Stomach (tissue), 8 donors: ENCODE measurements at regions not wholly inside any gene's neighbourhood (a gene's known extent, or its start where the extent isn't known, plus 50 kb on each side); places are given as distances from the start of the nearest gene placed in this dataset.

Source experiments
- DNase-seq, 2 donors: peaks; one replicate each; pipeline versions ENCODE4 v3.0.0 to v3.0.0-alpha.2; 2013 to 2019
- H3K27ac ChIP-seq, 5 donors: fragments of 200-600 bp in 4 of 5; sonication (generic) in 4 of 5; one replicate each; pipeline ENCODE4 v1.5.1; 2013 to 2019; ENCODE audit warnings: mild to moderate bottlenecking in 1 of 5, moderate library complexity in 1 of 5
- H3K27me3 ChIP-seq, 3 donors: fragments of 200-600 bp; sonication (generic); one replicate each; pipeline ENCODE4 v1.5.1; 2017 to 2019; ENCODE audit warnings: mixed run types in 1 of 3
- H3K36me3 ChIP-seq, 4 donors: fragments of 200-600 bp; sonication (generic); 1 replicate in 3 of 4; 2 replicates in 1 of 4; pipeline ENCODE4 v1.5.1; 2016 to 2019
- H3K4me1 ChIP-seq, 4 donors: fragments of 200-600 bp; sonication (generic); one replicate each; pipeline ENCODE4 v1.5.1; 2016 to 2019
- H3K4me3 ChIP-seq, 4 donors: fragments of 200-600 bp; sonication (generic) in 3 of 4; one replicate each; pipeline ENCODE4 v1.5.1; 2016 to 2019; ENCODE audit warnings: mild to moderate bottlenecking in 1 of 4
- H3K9me3 ChIP-seq, 4 donors: fragments of 200-600 bp; sonication (generic); one replicate each; pipeline ENCODE4 v1.5.1; 2016 to 2019
- EP300 ChIP-seq: sonication (generic); formaldehyde crosslinking; IDR thresholded peaks from one replicate; pipeline ENCODE4 v1.6.1; 2017; ENCODE audit warnings: antibody characterized with exemption
- POLR2A ChIP-seq, 4 donors: fragments of 450-650 bp; IDR thresholded peaks; one replicate each; pipeline ENCODE4 v1.6.1; 2016; ENCODE audit warnings: antibody characterized with exemption in 4 of 4, control low read depth in 2 of 4, mild to moderate bottlenecking in 1 of 4, moderate library complexity in 1 of 4
- POLR2AphosphoS5 ChIP-seq, 3 donors: sonication (generic); formaldehyde crosslinking; IDR thresholded peaks; one replicate each; pipeline ENCODE4 v1.6.1; 2016; ENCODE audit warnings: antibody characterized with exemption in 3 of 3
- WGBS, 5 donors: extraction: QIAGEN DNeasy Blood & Tissue Kit in 3 of 5; methylation state at CpG; one replicate each; pipeline versions ENCODE4 v1.1.5 to v1.1.7; 2013 to 2018; 5-methylcytosine and 5-hydroxymethylcytosine counted together
- intact Hi-C: fragments of 100-400 bp; cut with DNase I; formaldehyde crosslinking; loops from one replicate; pipeline ENCODE4 v1.15.1; 2023; ENCODE audit warnings: low total_unique reads
- TF ChIP-seq, protein P1 (sequence below), 7 experiments: fragments of 450-650 bp in 4 of 7; fragments of 200-600 bp in 3 of 7; sonication (generic) in 3 of 7; IDR thresholded peaks; one replicate each; pipeline ENCODE4 v1.5.1; 2016 to 2019; ENCODE audit warnings: antibody characterized with exemption in 7 of 7, control low read depth in 2 of 7, mild to moderate bottlenecking in 1 of 7
- donor health status: healthy with polysubstance abuse.
- donor health status: Bipolar disorder and iron deficiency.
- donor health status: healthy.

DNA sequence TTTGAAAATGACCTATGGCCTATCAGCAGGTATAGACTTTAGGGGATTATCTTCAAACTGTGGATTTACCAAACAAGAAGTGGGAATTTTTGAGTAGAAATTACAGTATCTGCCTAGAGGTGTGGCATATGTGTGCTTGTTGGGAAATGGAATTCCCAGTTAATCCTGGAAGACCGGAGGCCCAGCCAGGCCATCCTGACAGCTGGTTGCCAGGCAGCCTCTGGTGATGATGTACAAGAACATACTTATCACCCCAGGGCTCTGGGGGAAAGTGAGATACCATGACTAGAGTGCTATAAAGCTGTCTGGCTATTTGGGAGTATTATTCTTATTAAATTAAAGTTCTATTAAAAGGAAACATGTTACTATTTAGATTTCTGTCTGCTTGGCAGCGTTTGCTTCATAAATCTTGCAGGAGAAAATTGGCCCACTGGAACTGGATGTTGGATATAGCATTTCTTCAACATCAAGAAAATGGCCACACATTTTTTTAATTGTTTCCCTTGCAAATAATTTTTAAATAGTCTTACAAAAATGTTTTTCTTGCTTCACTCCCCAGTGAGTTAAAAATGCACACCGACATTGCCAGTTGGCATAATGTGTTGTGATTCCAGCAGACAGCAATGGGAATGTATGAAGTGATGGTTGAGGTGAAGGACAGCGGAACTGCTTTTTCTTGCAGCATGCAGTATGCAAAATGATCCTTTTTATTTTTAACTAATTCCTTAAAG, 187.8 kb downstream of the MYLK4 start:
- peak in 1 of 2 donors; percentile 24 for DNase-seq
- no peaks in the 10 kb centered on the region for H3K36me3 ChIP-seq
- intact Hi-C loops: no loop called here
- H3K4me1 ChIP-seq: peaks cover 0 to 5% (median 4%) of the 10 kb centered on the region in 4 donors
- TF ChIP-seq POLR2AphosphoS5 (IDR thresholded peaks at IDR 0.05) (no peak), POLR2A (IDR thresholded peaks at IDR 0.05) (no peak), EP300 (no peak)
- TF ChIP-seq, protein P1, sequence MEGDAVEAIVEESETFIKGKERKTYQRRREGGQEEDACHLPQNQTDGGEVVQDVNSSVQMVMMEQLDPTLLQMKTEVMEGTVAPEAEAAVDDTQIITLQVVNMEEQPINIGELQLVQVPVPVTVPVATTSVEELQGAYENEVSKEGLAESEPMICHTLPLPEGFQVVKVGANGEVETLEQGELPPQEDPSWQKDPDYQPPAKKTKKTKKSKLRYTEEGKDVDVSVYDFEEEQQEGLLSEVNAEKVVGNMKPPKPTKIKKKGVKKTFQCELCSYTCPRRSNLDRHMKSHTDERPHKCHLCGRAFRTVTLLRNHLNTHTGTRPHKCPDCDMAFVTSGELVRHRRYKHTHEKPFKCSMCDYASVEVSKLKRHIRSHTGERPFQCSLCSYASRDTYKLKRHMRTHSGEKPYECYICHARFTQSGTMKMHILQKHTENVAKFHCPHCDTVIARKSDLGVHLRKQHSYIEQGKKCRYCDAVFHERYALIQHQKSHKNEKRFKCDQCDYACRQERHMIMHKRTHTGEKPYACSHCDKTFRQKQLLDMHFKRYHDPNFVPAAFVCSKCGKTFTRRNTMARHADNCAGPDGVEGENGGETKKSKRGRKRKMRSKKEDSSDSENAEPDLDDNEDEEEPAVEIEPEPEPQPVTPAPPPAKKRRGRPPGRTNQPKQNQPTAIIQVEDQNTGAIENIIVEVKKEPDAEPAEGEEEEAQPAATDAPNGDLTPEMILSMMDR (IDR thresholded peaks at IDR 0.05): no peak
- no peak overlapping the region for H3K4me3 ChIP-seq
- WGBS, 5 donors: 72 to 82% (median 78%) methylated on average over 4 of the region's 4 CpGs
- peak overlapping the region in 1 of 5 donors; percentile 74 for H3K27ac ChIP-seq
- no peaks in the 10 kb centered on the region for H3K9me3 ChIP-seq
- no peaks in the 10 kb centered on the region for H3K27me3 ChIP-seq

DNA sequence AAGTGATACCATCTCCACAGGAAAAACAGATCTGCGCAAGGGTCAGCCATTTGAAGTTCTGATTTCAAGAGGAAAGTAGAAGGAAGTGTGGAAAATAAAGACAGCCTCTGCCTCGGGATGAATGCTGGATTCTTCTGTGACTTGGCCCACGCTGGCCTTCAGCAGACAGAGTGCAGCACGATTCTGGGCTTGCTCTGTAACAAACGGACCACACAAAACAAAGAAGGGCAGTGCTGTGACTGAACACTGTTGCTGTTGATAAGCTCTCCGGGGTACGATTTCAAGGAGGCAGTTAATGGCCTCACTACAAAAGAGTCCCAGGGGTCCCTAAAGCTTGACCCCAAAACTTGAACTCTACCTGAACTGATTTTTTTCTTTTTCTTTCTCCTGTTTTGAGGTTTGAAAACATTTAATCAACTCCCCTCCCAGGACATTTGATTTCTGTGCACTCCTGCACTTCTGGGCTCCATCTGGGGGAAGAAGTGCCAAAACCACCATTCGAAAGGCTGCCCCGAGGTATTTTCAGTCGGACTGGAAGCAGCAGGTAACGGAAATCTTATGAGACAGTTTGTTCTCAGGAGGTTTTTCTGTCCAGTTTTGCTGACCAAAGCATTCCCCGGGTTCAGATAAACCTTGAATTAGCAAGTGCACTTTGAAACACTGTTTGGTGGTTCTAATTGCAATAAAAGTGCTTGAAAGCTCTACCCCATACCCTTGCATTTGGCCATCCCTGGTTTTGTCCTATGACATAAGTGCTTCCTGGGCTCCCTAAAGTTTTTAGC, 189.6 kb downstream of the MYLK4 start:
- peaks cover 0 to 5% (median 4%) of the 10 kb centered on the region in 4 donors for H3K4me1 ChIP-seq
- no peaks in the 10 kb centered on the region for H3K27me3 ChIP-seq
- 63 to 76% (median 70%) methylated on average over 12 of the region's 12 CpGs for WGBS, 5 donors
- peak in 1 of 2 donors; percentile 13 for DNase-seq
- no peak for TF ChIP-seq POLR2AphosphoS5 (IDR thresholded peaks at IDR 0.05)
- TF ChIP-seq, protein P1 (IDR thresholded peaks at IDR 0.05): no peak
- no peak for TF ChIP-seq POLR2A (IDR thresholded peaks at IDR 0.05)
- TF ChIP-seq EP300: no peak
- H3K36me3 ChIP-seq: no peaks in the 10 kb centered on the region
- H3K4me3 ChIP-seq: no peak overlapping the region
- intact Hi-C loops: no loop called here
- no peaks in the 10 kb centered on the region for H3K9me3 ChIP-seq
- H3K27ac ChIP-seq: no peak overlapping the region

DNA sequence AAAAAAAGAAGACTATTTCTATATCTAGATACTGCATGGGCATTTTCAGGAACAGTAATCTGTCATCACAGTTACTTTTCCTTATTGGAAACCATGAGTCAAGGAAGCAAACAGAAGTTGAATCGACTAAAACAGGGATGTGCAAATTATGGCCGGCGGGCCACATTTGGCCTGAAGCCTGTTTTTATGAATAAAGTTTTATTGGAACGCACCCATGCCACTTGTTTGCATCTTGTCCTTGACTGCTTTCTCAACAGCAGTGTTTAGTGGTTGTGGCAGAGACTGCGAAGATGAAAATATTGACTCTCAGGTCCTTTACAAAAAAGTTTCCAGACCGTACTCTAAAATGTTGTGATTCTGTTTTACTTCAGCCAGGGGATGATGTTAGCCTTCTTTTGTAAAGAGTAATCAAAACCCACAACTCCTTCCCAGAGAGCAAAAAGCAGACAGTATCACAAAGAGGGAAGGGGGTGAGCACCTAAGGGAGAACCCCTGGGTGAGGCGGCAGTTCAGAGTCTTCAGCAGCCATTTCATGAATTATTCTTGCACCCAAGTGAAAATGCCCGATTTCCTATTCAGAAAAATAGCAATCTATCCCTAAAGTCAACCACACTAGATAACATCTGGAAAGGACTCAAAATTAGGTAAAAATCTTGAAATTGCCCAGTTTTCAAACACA, 190.4 kb downstream of the MYLK4 start:
- intact Hi-C loops: no loop called here
- TF ChIP-seq, protein P1 (IDR thresholded peaks at IDR 0.05): no peak
- TF ChIP-seq EP300: no peak
- no peak for TF ChIP-seq POLR2A (IDR thresholded peaks at IDR 0.05)
- no peak for TF ChIP-seq POLR2AphosphoS5 (IDR thresholded peaks at IDR 0.05)
- H3K36me3 ChIP-seq: no peaks in the 10 kb centered on the region
- DNase-seq: no peak
- no peaks in the 10 kb centered on the region for H3K9me3 ChIP-seq
- H3K4me3 ChIP-seq: no peak overlapping the region
- WGBS, 5 donors: 79 to 97% (median 87%) methylated on average over 8 of the region's 8 CpGs
- H3K4me1 ChIP-seq: peaks cover 0 to 5% (median 4%) of the 10 kb centered on the region in 4 donors
- H3K27ac ChIP-seq: no peak overlapping the region
- no peaks in the 10 kb centered on the region for H3K27me3 ChIP-seq
